ENCODE measurements at regions not wholly inside any gene's neighbourhood (a gene's known extent, or its start where the extent isn't known, plus 50 kb on each side); places are given as distances from the start of the nearest gene placed in this dataset.
A peak's percentile ranks its signal among the peaks of the same experiment; 100 is the strongest.
"Not testable (repeated sequence)": the region's sequence is repeated elsewhere in the genome, so short reads cannot be mapped to it uniquely, and the experiment has no call there.

DNA sequence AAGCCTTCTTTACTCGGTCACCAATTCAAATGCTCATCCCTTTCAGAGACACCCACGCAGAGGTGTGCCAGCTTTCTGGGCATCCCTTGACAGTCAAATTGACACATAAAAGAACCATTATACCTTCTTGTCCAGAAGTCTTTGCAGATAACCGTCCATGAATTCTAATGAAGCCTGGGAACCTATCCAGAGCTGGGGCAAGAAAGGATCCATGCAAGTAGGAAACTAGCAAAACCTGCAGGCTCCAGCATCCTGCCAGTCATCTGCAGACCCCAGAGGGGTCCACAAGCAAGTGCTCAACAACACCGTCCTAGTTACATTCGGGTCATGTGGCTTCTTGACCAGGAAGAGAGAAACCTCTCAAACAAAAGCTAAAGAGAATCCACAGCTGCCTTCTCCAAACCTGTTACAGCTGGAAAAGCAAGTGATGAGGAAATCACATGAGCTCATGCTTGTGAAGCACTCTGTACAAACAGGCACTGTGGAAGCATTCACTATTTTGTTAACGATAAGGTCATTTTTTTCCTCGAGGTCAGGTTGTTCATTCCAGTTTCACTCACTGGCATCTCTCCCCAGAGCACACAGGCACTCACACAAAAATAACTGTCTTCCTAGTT, 80.2 kb upstream of the DMRT1 start:
- no peak overlapping the region for H3K4me3 ChIP-seq (replicated peaks; ENCODE audit: low read depth, low read length)
- peak; percentile 37 for DNase-seq (ENCODE audit: low read depth)
- no peak for TF ChIP-seq CTCF (IDR thresholded peaks at IDR 0.05; ENCODE audit: low read length, missing control alignments)

GRCh38 chr9:761793-762560, 79.5 kb upstream of the DMRT1 start:
- no peak for TF ChIP-seq CTCF (IDR thresholded peaks at IDR 0.05; ENCODE audit: low read length, missing control alignments)
- DNase-seq (ENCODE audit: low read depth) = no peak
- H3K4me3 ChIP-seq (replicated peaks; ENCODE audit: low read depth, low read length) = no peak overlapping the region

- TF ChIP-seq CTCF (IDR thresholded peaks at IDR 0.05; ENCODE audit: low read length, missing control alignments) = no peak
- no peak for DNase-seq (ENCODE audit: low read depth)
- H3K4me3 ChIP-seq (replicated peaks; ENCODE audit: low read depth, low read length) = no peak overlapping the region
Observed at GRCh38 chr9:763692-764091, 77.8 kb upstream of the DMRT1 start.

GRCh38 chr9:764105-764524, 77.4 kb upstream of the DMRT1 start:
- DNase-seq (ENCODE audit: low read depth) = peak; percentile 77
- TF ChIP-seq CTCF (IDR thresholded peaks at IDR 0.05; ENCODE audit: low read length, missing control alignments) = peak; percentile 88
- H3K4me3 ChIP-seq (replicated peaks; ENCODE audit: low read depth, low read length) = no peak overlapping the region

GRCh38 chr9:764986-765385, 76.5 kb upstream of the DMRT1 start:
- no peak for TF ChIP-seq CTCF (IDR thresholded peaks at IDR 0.05; ENCODE audit: low read length, missing control alignments)
- H3K4me3 ChIP-seq (replicated peaks; ENCODE audit: low read depth, low read length) = no peak overlapping the region

DNA sequence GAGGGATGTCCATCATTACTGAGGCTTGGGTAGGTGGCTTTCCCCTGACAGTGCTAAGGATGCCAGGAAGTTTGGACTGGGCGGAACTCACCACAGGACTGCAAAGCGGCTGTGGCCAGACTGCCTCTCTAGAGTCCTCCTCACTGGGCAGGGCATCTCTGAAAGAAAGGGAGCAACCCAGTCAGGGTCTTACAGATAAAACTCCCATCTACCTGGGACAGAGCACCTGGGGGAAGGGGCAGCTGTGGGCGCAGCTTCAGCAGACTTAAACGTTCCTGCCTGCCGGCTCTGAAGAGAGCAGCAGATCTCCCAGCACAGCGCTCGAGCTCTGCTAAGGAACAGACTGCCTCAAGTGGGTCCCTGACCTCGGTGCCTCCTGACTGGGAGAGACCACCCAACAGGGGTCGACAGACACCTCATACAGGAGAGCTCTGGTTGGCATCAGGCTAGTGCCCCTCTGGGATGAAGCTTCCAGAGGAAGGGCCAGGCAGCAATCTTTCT, 74.4 kb upstream of the DMRT1 start:
- not testable (repeated sequence) for H3K4me3 ChIP-seq (replicated peaks; ENCODE audit: low read depth, low read length); DNase-seq (ENCODE audit: low read depth)

More at GRCh38 chr9:764986-765385, 76.5 kb upstream of the DMRT1 start:
- no peak for DNase-seq (ENCODE audit: low read depth)

- TF ChIP-seq CTCF (IDR thresholded peaks at IDR 0.05; ENCODE audit: low read length, missing control alignments) = no peak
- H3K4me3 ChIP-seq (replicated peaks; ENCODE audit: low read depth, low read length) = no peak overlapping the region
- no peak for DNase-seq (ENCODE audit: low read depth)
Observed at GRCh38 chr9:776086-776485, 65.4 kb upstream of the DMRT1 start.
